ENCODE measurements at regions not wholly inside any gene's neighbourhood (a gene's known extent, or its start where the extent isn't known, plus 50 kb on each side); places are given as distances from the start of the nearest gene placed in this dataset.
A peak's percentile ranks its signal among the peaks of the same experiment; 100 is the strongest.

GRCh38 chr4:184575306-184575705 is 73.9 kb downstream of the CASP3 start:
- FAIRE-seq, result no peak

- no peak for FAIRE-seq
Measured at GRCh38 chr4:184574861-184575260, 74.4 kb downstream of the CASP3 start.

GRCh38 chr4:184573701-184574100 is 75.5 kb downstream of the CASP3 start:
- FAIRE-seq, result no peak

- no peak for FAIRE-seq
Measured at GRCh38 chr4:184568770-184569169, 80.5 kb downstream of the CASP3 start.

DNA sequence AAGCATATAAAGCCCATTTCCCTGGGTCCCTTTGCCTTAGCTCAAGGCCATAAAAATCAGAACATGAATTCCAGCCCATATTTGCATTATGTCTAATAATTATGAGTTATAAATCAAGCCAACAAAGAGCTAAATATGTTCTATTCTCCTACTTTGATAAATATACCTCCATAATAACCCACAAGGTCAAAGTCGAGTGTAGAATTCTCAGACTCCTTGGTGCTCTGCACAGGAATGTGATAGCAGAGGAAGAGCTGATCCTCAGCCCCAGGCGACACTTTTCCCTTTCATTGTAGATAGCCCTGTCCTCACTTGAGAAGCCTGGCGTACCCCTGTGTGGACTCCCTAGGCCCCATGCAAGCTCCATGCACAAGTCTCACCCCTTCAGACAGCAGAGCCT is 85.6 kb downstream of the CASP3 start:
- no peak for FAIRE-seq

- FAIRE-seq, result no peak
Measured at GRCh38 chr4:184558996-184559395, 84.6 kb upstream of the IRF2 start.

DNA sequence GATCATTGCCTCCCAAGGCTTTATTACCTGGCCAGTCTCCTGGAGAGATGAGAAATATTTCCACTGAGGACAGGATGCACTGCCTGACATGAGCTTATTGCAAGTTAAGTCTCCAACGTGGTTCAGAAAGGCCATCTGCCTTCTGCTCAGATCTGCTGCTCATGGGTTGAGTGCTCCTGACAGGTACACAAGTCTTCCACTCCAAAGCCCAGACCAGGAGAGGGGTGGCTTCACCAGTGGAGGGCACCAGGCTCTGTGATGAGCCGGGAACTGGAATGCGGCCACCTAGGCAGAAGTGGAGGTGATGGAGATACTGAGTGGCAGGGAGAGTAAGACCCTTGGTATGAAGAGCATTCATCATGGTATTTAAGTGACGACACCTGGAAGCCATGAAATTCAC is 79.5 kb upstream of the IRF2 start:
- FAIRE-seq, result no peak

DNA sequence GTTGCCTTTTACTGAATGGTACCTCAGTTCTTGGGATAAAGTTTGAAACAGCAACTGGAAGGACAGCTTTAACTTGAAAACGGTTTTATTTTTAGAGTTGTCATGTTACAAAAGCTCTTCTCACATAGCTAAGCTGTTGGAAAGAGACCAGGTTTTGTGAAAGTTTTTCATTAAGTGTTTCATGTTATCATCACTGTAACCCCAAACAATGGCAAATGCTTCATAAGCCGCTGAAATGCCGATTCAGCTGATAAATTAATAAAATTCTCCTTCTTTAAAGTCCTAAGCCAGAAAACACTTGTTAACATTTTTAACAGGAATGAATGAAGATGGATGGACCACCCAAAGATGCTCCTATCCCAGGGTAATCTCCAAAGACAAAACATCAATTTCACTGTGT is 76.1 kb upstream of the IRF2 start:
- no peak for FAIRE-seq

DNA sequence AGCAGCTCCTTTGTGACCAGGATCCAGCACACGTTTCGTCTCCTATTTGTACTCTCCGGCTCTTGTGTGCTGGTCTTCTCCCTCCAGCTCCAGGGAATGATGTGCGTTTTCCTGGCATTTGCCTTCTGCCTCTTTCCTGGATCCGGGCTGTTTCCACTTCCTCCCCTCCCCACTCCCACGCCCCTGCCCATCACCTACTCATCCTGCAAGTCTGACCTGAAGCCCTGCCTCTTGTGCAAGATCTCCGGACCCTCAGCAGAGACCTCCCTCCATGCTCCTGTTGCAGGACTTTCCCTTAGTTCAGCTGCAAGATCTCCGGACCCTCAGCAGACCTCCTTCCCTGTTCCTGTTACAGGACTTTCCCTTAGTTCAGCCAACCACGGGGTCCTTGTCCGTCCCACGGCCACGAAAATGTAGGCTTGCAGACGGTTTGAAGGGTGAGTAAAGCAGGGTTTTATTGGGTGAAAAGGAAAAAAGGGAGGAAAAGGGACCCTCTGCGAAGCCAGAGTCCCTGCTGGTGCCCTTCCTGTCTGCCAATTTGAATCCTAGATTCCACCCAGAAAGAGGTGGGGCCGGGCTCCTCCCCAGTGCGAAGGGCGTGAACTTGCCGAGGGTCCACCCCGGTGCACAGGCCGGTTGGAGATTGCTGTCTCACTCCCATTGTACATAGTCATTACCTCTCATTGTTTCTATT is 74.4 kb upstream of the IRF2 start:
- FAIRE-seq, result no peak

DNA sequence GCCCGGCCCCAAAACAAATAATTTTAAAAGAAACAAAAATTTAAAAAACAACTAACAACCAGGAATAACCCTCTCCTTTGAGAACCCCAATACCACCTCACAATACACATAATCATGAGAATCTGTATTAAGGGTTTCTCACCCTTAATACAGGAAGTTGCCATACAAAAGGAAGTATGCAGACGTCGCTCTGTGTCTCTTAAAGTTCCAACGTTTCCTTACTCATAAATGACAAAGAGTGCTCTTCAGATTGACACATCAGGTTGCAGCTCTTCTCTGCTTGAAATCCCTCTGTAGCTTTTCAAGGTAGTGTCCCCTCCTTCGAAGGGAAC is 73.9 kb upstream of the IRF2 start:
- no peak for FAIRE-seq

GRCh38 chr4:184544788-184545409 is 70.5 kb upstream of the IRF2 start:
- no peak for FAIRE-seq

- FAIRE-seq, result no peak
Measured at GRCh38 chr4:184541907-184542306, 67.6 kb upstream of the IRF2 start.

DNA sequence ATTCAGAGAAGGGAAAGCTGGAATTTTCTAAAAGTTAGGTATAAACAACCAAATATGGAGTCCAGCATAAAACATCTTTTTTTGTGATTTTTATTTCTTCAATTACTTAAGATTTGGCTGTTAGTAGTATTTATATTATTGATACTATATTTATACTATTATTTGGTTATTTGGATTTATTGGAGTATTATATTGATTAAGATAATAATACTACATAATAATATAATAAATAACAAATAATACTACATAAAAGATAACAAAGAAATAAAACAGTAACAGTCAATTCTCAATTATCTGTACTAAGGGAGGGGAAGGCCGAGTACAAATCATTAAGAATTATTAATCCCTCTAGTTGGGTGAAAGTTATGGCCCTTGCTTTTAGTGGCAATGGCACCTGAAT is 66.0 kb upstream of the IRF2 start:
- peak; percentile 37 for FAIRE-seq

DNA sequence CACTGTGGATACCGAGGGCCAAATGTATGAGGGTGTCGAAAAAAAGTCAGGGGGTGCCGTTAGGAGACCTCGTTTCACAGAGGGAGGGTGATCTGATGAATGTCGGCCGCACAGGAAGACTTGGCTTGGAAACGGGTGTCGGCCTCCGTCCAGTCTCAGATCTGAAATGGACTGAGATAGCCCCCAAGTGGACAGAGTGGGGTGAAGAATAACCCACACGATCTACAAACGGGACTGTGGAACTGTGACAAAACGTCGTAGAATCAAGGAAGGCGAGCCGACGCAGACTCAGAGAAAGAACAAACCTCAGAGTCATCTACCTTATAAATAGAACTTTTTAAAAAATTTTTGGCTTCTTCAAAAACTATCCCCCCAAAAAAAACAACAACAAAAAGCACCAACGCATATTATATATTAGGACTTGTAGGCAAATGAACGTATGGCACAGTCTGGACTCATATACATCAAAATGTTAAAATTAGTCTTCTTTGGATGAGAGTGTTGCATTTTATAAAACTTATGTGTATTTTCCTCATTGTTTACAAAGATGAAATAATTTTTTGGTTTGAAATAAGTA is 63.8 kb upstream of the IRF2 start:
- peak; percentile 90 for FAIRE-seq

- peak; percentile 91 for FAIRE-seq
Measured at GRCh38 chr4:184537269-184538022, 63.1 kb upstream of the IRF2 start.

DNA sequence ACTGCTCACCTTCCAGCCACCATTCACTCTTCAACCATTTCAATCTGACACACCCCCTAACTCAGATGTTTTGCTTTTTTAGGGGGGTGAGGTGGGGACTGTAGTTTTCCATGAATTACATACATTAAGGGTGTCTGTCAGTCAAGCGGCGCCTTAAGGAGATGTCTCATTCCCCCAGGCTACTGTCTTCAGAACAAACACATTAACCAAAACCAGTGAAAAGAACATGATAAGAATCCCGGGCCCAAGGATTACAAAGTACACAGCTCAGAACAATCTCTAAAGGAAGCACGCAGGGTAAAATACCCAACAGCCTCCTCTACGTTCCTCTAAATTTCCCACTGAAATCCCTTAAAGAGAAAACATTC is 62.5 kb upstream of the IRF2 start:
- no peak for FAIRE-seq

DNA sequence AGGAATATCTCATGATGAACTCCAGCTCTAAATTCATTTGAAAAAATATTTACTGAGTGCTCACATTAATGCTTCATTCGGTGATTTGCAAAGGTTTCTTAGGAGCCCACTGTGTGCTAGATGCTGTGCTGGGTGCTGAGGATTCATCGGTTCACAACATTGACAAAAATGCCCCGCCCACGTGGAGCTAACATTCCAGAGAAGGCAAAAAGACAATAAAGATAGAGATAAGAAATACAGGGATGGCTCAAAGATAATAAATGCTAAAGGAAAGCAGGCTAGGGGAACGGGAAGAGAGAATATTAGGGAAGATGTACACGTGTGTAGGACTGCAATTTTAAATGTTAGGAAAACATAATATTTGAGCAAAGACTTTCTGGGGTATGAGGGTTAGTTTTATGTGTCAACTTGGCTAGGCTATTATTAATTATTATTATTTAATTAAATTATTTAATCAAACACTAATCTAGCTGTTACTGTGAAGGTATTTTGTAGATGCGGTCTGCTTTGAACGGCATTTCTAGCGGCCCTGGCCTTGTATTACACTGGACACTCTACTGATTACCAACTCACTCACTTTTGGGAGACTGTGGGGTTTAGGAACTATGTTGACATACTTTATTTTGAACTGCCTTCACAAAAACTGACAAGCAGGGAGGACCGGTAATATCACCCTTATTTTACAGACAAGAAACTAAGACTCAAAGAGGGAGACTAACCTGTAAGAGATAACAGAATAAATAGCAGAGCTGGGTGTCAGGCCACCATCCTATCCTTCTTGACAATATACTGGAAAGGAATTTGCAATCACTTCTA is 61.9 kb upstream of the IRF2 start:
- FAIRE-seq, result no peak

DNA sequence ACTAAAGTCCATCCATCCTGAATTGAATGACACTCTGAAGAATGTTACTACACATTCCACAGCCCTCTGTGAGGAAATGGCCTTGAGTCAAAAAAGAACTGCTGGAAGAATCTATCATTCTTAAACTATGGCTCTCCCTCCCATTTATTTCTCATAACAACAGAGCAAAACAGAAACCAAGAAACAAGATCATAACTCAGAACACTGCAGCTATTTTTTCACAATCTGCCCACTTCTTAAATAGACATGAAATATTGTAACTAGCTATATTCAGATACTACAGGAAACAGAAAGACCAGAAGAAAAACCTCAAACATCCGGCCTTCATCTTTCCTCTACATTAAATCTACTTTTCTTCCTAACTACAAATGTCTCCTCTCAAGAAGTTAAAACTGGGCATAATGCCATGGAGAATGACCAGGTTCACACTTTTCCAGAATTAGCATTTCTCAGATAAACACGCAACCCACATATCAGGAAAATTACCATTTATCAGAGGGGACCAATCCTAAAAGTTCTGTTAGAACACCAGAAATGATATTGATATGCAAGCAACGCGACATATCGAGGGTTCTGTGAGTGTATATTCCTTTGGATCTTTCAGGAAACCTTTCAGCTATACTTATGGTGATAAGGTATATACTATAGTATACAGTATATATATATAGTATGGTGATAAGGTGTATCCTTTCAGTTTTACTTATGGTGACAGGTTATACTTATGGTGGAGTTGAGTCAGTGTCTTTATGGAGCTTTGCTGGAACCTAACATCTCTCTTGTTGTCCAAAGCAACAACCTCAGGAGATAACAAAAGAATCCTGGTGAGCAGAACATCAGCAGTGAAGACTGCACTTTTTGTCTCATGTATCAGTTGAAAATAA is 60.4 kb upstream of the IRF2 start:
- FAIRE-seq, result no peak

- no peak for FAIRE-seq
Measured at GRCh38 chr4:184533908-184534307, 59.6 kb upstream of the IRF2 start.

DNA sequence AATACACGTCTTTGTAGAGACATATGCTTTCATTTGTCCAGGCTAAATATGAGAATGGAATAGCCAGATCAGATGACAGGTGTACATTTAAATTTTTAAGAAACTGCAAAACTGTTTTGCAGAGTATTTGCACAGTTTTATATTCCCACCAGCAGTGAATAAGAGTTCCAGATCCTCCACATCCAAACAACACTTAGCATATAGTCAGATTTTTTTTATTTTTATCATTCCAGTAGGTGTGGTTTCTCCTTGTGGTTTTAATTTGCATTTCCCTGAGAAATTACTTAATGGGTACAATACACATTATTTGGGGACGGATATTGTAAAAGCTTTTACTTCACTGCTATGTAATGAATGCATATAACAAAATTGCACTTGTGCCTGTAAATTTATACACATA is 56.7 kb upstream of the IRF2 start:
- FAIRE-seq, result no peak

DNA sequence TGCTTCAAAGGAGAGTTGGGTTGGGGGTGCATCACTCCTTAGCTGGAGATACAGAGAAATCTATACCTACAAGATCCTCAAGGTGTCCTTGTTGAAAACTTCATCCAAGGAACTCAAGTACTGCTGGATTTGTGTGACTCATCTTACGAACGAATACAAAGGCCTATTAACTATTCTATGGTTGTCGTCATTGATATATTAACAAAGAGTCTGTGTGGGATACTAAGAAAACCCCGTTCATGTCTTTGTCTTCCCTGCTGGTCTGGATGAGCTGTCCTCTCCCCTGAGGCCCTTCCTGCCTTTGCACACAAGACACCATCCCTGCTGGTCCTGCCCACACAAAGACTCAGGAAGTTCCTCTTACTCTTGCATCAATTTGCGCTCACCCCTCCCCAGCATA is 54.9 kb upstream of the IRF2 start:
- FAIRE-seq, result no peak

- FAIRE-seq, result no peak
Measured at GRCh38 chr4:184528713-184529112, 54.4 kb upstream of the IRF2 start.
